KMS-11 (cell line): ENCODE measurements at regions not wholly inside any gene's neighbourhood (a gene's known extent, or its start where the extent isn't known, plus 50 kb on each side); places are given as distances from the start of the nearest gene placed in this dataset.

Experiments
- H2AFZ ChIP-seq: fragments of 200-600 bp; sonication (generic); 2 replicates; pipeline ENCODE4 v1.6.1; 2016; ENCODE audit warnings: antibody characterized with exemption, mixed run types, low read depth
- H3K27ac ChIP-seq: fragments of 200-600 bp; sonication (generic); 2 replicates; pipeline ENCODE4 v1.6.1; 2016; ENCODE audit warnings: mild to moderate bottlenecking, mixed run types
- H3K27me3 ChIP-seq: fragments of 200-600 bp; sonication (generic); 2 replicates; pipeline ENCODE4 v1.6.1; 2017; ENCODE audit warnings: mild to moderate bottlenecking, low read depth, mixed run types, moderate library complexity; ENCODE audit not compliant: insufficient read depth
- H3K36me3 ChIP-seq: fragments of 200-600 bp; sonication (generic); 2 replicates; pipeline ENCODE4 v1.6.1; 2017; ENCODE audit warnings: mild to moderate bottlenecking, mixed run types; ENCODE audit not compliant: insufficient read depth
- H3K4me1 ChIP-seq: fragments of 200-600 bp; sonication (generic); 2 replicates; pipeline ENCODE4 v1.6.1; 2016; ENCODE audit warnings: mild to moderate bottlenecking, low read depth, mixed run types; ENCODE audit not compliant: poor library complexity, severe bottlenecking
- H3K4me2 ChIP-seq: fragments of 200-600 bp; sonication (generic); 2 replicates; pipeline ENCODE4 v1.7.0; 2016; ENCODE audit warnings: mild to moderate bottlenecking, mixed run types
- H3K4me3 ChIP-seq: fragments of 200-600 bp; sonication (generic); IDR thresholded peaks from 2 replicates; pipeline ENCODE4 v1.6.1; 2017; ENCODE audit warnings: low read depth, low read length, mixed read lengths; ENCODE audit not compliant: insufficient read depth
- H3K79me2 ChIP-seq: fragments of 200-600 bp; sonication (generic); 2 replicates; pipeline ENCODE4 v1.6.1; 2016; ENCODE audit warnings: low read depth, mixed run types; ENCODE audit not compliant: insufficient read depth
- H3K9ac ChIP-seq: fragments of 200-600 bp; sonication (generic); 2 replicates; pipeline ENCODE4 v1.6.1; 2016; ENCODE audit warnings: mild to moderate bottlenecking, mixed run types
- H4K20me1 ChIP-seq: fragments of 200-600 bp; sonication (generic); 2 replicates; pipeline ENCODE4 v1.6.1; 2016; ENCODE audit warnings: mild to moderate bottlenecking, mixed run types; ENCODE audit not compliant: insufficient read depth
- CTCF ChIP-seq: fragments of 200-600 bp; sonication (generic); conservative IDR thresholded peaks from 2 replicates; pipeline ENCODE4 v1.6.1; 2017; ENCODE audit warnings: low read depth, mild to moderate bottlenecking, antibody characterized with exemption, low read length, moderate library complexity, mixed read lengths

DNA sequence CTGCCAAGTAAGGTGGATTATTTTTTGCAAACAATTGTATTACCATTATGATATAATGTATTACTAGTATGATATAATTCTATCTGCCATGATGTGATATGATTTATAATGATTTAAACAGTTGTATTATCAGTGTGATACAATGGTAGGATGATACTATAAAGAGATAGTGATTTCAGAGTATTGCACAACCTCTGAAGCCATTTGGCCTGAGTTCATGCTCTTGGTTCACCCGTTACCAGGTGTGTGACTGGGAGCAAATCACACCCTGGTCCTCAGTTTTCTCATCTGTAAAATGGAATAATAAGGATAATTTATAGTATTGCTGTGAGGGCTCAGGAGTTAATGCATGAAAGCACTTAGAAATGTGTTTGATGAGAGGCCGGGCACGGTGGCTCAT, 905.0 kb upstream of the RBFOX1 start:
- H3K4me2 ChIP-seq = no peak overlapping the region
- no peak overlapping the region for H2AFZ ChIP-seq

DNA sequence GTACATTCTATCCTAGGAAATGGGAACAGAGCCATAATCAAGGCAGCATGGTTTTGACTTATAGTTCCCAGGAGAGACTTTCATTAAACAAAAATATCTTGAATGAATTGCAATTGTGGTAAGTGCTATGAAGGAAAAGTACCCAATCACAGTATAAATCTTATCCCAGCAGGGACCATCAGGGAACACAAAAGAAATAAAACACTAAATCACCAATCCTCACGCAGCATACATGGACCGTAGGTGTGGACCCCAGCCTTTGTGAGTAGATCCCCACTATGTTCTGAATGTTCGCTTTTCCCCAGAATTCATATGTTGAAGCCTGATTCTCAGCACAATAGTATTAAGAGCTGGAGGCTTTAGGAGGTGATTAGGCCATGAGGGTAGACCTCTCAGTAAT, 925.0 kb upstream of the RBFOX1 start:
- TF ChIP-seq CTCF = no peak
- H3K79me2 ChIP-seq = no peaks in the 10 kb centered on the region
- no peak overlapping the region for H2AFZ ChIP-seq
- H3K27ac ChIP-seq = no peak overlapping the region
- H3K9ac ChIP-seq = no peak overlapping the region
- H3K4me2 ChIP-seq = no peak overlapping the region
- no peak overlapping the region for H3K4me3 ChIP-seq
- no peaks in the 10 kb centered on the region for H3K36me3 ChIP-seq
- no peaks in the 10 kb centered on the region for H3K4me1 ChIP-seq
- H3K27me3 ChIP-seq = no peaks in the 10 kb centered on the region
- H4K20me1 ChIP-seq = no peaks in the 10 kb centered on the region

More for the DNA sequence above, 905.0 kb upstream of the RBFOX1 start:
- Histone ChIP-seq H3K4me1 (no peaks in the 10 kb centered on the region), H4K20me1 (no peaks in the 10 kb centered on the region), H3K9ac (no peak overlapping the region), H3K36me3 (no peaks in the 10 kb centered on the region), H3K4me3 (no peak overlapping the region), H3K27me3 (no peaks in the 10 kb centered on the region), H3K79me2 (no peaks in the 10 kb centered on the region), H3K27ac (no peak overlapping the region)
- no peak for TF ChIP-seq CTCF

DNA sequence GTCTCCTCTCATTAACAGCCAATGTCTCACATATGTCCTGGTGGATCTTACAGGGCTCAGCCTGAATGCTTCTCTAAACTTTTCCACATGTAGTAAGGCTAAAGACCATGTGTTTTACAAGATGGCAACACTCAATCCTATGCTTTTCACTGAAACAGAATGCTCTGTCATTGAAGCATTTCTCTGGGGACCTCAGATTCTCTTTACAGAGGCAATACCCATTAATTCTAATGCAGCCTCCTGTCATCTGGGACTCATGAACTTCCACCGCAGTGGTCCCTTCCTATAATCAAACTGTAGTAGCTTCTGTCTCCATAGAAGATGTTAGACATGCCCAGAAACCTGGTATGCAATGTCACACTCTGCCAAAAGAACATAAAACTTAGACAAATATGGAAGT, 926.6 kb upstream of the RBFOX1 start:
- H3K79me2 ChIP-seq = no peaks in the 10 kb centered on the region
- no peak overlapping the region for H3K27ac ChIP-seq
- no peaks in the 10 kb centered on the region for H3K27me3 ChIP-seq
- no peak overlapping the region for H3K4me3 ChIP-seq
- no peaks in the 10 kb centered on the region for H3K36me3 ChIP-seq
- no peaks in the 10 kb centered on the region for H4K20me1 ChIP-seq
- H3K4me2 ChIP-seq = no peak overlapping the region
- H2AFZ ChIP-seq = no peak overlapping the region
- H3K4me1 ChIP-seq = no peaks in the 10 kb centered on the region
- no peak for TF ChIP-seq CTCF
- no peak overlapping the region for H3K9ac ChIP-seq

DNA sequence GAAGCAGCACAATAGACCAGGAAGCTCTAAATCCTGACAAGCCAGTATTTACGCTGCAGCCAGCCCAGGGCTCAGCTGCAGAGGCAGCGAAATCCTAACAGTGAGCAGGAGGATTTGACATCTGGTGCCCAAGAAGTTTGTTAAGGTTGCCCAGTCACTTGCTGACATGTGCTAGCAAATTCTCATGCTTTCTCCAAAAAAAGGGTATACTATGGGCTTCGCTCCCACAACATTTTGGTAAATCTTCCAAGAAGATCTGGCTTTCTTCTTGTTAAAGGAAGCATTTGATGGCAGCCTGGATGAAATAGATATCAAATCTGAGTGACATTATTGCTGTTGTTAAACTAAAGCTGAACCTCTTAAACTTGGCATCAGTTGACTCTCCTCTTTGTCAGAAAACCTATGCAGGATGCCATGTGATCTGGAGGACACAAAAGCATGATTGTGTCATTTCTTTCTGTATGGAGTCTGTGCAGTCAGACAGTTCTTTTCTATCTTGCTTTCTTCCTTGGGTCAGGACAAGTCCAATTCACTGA, 949.7 kb upstream of the RBFOX1 start:
- Histone ChIP-seq H3K4me1 (no peaks in the 10 kb centered on the region), H3K79me2 (no peaks in the 10 kb centered on the region), H3K27ac (no peak overlapping the region), H3K4me2 (no peak overlapping the region), H3K27me3 (no peaks in the 10 kb centered on the region), H4K20me1 (no peaks in the 10 kb centered on the region), H3K9ac (no peak overlapping the region), H3K36me3 (no peaks in the 10 kb centered on the region), H3K4me3 (no peak overlapping the region), H2AFZ (no peak overlapping the region)
- no peak for TF ChIP-seq CTCF
